ENCODE measurements at regions not wholly inside any gene's neighbourhood (a gene's known extent, or its start where the extent isn't known, plus 50 kb on each side); places are given as distances from the start of the nearest gene placed in this dataset.

DNA sequence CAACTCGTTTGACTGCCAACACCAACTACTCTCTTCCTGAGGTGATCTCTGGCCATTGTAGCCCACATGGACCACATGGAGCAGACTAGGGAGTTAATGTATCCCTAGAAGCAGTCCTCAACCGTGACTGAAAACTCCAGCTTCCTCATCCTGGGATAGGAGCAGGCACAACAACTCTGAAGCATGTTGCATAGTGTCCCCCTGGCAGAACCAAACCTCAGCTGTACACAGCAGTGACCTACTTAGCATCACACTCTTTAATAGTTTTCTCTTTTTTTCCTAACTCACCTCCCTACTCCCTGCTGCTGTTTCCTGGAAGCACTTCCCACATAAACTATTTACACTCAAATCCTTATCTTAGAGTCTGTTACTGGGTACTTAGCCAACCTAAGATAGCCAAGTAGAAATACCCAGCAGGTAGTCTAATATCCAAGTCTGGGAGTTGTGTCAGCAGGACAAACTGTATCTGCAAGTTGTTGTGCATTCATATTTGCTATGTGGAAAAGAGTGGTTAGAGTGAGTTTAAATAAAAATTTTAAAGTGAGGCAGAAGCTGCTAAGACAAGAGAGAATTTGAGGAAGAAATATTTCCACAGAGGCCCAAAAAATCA lies 228.8 kb downstream of the LTN1 start:
- FAIRE-seq: no peak
- TF ChIP-seq, protein P1, sequence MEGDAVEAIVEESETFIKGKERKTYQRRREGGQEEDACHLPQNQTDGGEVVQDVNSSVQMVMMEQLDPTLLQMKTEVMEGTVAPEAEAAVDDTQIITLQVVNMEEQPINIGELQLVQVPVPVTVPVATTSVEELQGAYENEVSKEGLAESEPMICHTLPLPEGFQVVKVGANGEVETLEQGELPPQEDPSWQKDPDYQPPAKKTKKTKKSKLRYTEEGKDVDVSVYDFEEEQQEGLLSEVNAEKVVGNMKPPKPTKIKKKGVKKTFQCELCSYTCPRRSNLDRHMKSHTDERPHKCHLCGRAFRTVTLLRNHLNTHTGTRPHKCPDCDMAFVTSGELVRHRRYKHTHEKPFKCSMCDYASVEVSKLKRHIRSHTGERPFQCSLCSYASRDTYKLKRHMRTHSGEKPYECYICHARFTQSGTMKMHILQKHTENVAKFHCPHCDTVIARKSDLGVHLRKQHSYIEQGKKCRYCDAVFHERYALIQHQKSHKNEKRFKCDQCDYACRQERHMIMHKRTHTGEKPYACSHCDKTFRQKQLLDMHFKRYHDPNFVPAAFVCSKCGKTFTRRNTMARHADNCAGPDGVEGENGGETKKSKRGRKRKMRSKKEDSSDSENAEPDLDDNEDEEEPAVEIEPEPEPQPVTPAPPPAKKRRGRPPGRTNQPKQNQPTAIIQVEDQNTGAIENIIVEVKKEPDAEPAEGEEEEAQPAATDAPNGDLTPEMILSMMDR (IDR thresholded peaks at IDR 0.05; ENCODE audit: insufficient read depth, missing control alignments): no peak
- no peak for DNase-seq (ENCODE audit: insufficient read length, low spot score)

DNA sequence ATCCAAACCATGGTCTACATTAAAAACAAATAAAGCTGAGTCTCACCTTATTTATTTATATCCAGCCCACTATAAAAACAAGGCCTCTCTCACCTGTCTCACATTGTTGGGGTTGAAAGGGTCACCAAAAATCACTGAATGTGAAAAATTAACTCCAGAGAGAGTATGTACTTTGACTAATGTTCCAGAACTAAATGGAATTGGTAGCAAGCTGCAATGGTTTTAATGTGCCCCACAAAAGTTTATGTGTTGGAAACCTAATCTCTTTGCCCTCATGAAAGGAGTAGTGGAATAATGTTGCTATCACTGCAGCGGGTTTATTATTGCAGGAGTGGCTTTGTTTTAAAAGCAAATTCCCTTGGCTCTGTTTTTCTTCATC lies 230.3 kb downstream of the LTN1 start:
- DNase-seq (ENCODE audit: insufficient read length, low spot score): no peak
- TF ChIP-seq, protein P1 (IDR thresholded peaks at IDR 0.05; ENCODE audit: insufficient read depth, missing control alignments): no peak
- FAIRE-seq: no peak

DNA sequence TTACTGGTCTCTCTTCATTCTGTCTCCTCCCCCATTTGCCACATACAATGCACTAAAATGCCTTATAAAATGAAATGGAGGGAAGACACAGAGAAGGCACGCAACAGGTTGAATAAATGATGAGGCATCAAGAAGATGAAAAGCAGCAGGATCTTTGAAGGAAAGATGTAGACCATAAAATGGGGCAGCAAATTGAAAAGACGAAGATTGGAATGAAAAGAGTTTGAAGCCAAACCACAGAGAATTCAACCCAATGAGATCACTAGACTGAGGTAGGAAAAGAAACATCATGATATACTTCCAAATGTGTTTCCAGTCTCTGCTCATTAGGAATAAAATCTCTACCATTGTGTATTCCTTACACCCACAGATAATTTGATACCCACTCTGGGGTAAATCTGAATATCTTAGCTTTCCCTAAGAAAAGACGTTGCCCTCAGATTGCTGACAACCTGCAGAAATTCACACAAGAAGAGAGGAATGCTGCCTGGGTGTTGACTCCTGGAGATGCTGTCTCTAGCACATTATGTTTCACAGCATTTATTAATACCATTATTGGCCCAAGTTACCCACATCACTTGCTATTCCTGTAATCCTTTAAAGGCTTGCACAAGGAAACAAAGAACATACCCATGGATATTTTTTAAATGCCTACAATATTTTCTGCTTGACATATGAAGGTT lies 230.9 kb downstream of the LTN1 start:
- DNase-seq (ENCODE audit: insufficient read length, low spot score) (no peak), FAIRE-seq (no peak)
- TF ChIP-seq, protein P1 (IDR thresholded peaks at IDR 0.05; ENCODE audit: insufficient read depth, missing control alignments): no peak

DNA sequence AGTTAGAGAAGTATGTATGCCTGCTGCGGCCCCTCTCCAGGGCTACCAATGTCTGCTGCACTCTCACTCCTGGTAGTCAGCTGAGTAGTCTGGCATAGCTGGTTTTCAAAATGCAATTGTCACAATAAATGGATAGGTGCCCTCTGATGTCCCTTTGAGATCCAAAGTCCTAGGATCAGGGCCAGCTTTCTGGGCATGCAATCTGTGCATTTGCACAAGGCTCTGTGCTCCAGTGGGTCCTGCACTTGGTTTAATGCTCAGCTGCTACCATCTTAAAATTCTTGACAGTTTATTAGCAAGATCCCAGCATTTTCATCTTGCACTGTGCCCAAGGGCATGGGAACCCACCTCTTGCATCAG lies 233.8 kb downstream of the LTN1 start:
- no peak for FAIRE-seq
- TF ChIP-seq, protein P1 (IDR thresholded peaks at IDR 0.05; ENCODE audit: insufficient read depth, missing control alignments): no peak
- DNase-seq (ENCODE audit: insufficient read length, low spot score): no peak

DNA sequence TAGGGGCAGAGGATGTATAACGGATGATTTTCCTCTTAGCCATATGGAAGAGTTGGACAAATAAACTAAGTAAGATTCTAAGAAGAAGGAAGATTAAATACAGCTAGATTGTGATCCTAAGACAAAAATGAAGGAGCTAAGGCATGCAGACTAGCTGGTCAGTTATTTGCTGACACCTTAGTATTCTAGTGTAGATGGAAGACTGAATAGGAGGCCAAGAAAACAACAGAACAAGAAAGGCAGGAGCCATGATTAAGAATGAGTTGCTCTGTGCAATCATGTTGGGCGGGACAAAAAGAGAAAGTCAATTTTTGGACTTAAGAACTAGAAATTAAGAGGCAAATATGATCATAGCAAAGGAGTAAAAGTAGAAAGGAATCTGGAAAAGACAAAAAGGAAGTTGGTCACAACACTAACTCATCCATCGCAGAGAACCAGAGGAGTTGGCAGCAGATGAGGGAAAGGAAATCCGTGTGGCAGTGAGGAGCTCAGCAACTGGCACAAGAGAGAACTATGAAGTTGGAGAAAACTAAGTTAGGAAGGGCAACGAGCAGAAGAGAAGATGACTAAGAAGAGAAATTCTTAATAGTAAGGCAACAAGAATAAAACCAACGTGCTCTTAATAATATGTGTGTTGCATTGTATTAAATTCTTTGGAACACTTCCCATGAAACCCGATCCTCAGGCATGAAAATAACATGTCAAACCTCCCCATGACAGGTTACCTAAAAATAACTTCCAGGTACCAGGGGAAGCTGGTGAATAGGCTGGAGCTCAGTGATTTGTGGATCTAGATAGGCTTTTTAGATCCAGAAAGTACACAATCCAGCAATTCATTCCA lies 234.4 kb downstream of the LTN1 start:
- no peak for FAIRE-seq
- DNase-seq (ENCODE audit: insufficient read length, low spot score): no peak
- TF ChIP-seq, protein P1 (IDR thresholded peaks at IDR 0.05; ENCODE audit: insufficient read depth, missing control alignments): no peak

DNA sequence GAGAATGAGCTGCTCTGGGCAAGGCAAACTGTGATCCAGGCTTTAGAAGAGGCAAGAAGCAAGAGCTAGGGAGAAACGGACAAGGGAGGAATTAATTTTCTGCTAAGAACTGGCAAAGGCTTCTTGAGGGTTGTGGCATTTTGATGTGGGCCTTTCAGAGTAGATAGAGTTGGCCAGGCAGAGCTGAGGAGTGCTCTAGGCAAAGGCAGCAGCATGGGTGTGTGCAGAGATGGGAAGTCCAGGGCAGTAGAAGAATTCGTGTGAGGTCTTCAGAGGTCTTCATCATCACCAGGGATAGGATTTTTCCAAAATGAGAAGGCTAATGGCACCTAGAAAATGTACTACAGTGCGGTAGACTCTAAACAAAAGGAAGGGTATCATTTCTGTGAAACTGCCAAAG lies 237.8 kb downstream of the LTN1 start:
- TF ChIP-seq, protein P1 (IDR thresholded peaks at IDR 0.05; ENCODE audit: insufficient read depth, missing control alignments): no peak
- FAIRE-seq: no peak
- DNase-seq (ENCODE audit: insufficient read length, low spot score): no peak

All from D721Med (cell line).